Ishikawa (cell line): ENCODE measurements at regions not wholly inside any gene's neighbourhood (a gene's known extent, or its start where the extent isn't known, plus 50 kb on each side); places are given as distances from the start of the nearest gene placed in this dataset.

Experiments used
- CEBPB ChIP-seq: IDR thresholded peaks from 2 replicates; pipeline ENCODE4 v1.6.1; 2012
- CREB1 ChIP-seq: IDR thresholded peaks from 2 replicates; pipeline ENCODE4 v1.6.1; 2012; ENCODE audit warnings: low read depth
- EGR1 ChIP-seq: IDR thresholded peaks from 2 replicates; pipeline ENCODE4 v1.6.1; 2012
- EP300 ChIP-seq: IDR thresholded peaks from 2 replicates; pipeline ENCODE4 v1.6.1; 2012; ENCODE audit warnings: borderline replicate concordance
- FOXM1 ChIP-seq: IDR thresholded peaks from 2 replicates; pipeline ENCODE4 v1.6.1; 2012; ENCODE audit warnings: low read depth, borderline replicate concordance
- MAX ChIP-seq: IDR thresholded peaks from 2 replicates; pipeline ENCODE4 v1.6.1; 2012
- NFIC ChIP-seq: IDR thresholded peaks from 2 replicates; pipeline ENCODE4 v1.6.1; 2012
- RAD21 ChIP-seq: IDR thresholded peaks from 2 replicates; pipeline ENCODE4 v1.6.1; 2012; ENCODE audit warnings: low read depth
- REST ChIP-seq: IDR thresholded peaks from 2 replicates; pipeline ENCODE4 v1.6.1; 2012; ENCODE audit warnings: low read depth, mild to moderate bottlenecking
- TAF1 ChIP-seq: IDR thresholded peaks from 2 replicates; pipeline ENCODE4 v1.6.1; 2012; ENCODE audit warnings: low read depth, mild to moderate bottlenecking
- TCF12 ChIP-seq: IDR thresholded peaks from 2 replicates; pipeline ENCODE4 v1.6.1; 2012; ENCODE audit warnings: low read depth
- TEAD4 ChIP-seq: IDR thresholded peaks from 2 replicates; pipeline ENCODE4 v1.6.1; 2012
- USF1 ChIP-seq: IDR thresholded peaks from 2 replicates; pipeline ENCODE4 v1.6.1; 2012
- YY1 ChIP-seq: IDR thresholded peaks from 2 replicates; pipeline ENCODE4 v1.6.1; 2012; ENCODE audit warnings: low read depth
- ZBTB7A ChIP-seq: IDR thresholded peaks from 2 replicates; pipeline ENCODE4 v1.6.1; 2012; ENCODE audit warnings: low read depth

- TF ChIP-seq TCF12 (no peak), RAD21 (no peak), ZBTB7A (no peak), NFIC (no peak), CEBPB (no peak), EGR1 (no peak), CREB1 (no peak), EP300 (no peak), FOXM1 (no peak), REST (no peak), USF1 (no peak), TEAD4 (no peak), YY1 (no peak), MAX (no peak), TAF1 (no peak)
Measured at GRCh38 chr1:184237588-184237987, 149.2 kb upstream of the C1orf21 start.

GRCh38 chr1:184241446-184241845, 145.4 kb upstream of the C1orf21 start:
- TF ChIP-seq MAX, result no peak
- no peak for TF ChIP-seq TAF1
- TF ChIP-seq NFIC, result no peak
- TF ChIP-seq EP300, result no peak
- TF ChIP-seq CEBPB, result no peak
- TF ChIP-seq TCF12, result no peak
- TF ChIP-seq YY1, result no peak
- TF ChIP-seq REST, result no peak
- no peak for TF ChIP-seq USF1
- TF ChIP-seq CREB1, result no peak
- no peak for TF ChIP-seq FOXM1
- TF ChIP-seq TEAD4, result no peak
- TF ChIP-seq RAD21, result no peak
- TF ChIP-seq EGR1, result no peak
- no peak for TF ChIP-seq ZBTB7A

- no peak for TF ChIP-seq CEBPB
- peak; percentile 25; the same call in 1 of the 2 replicates for TF ChIP-seq RAD21
Measured at GRCh38 chr1:184242507-184242943, 144.3 kb upstream of the C1orf21 start.

- TF ChIP-seq CREB1 (no peak), MAX (no peak)
Measured at GRCh38 chr1:184244962-184245361, 141.9 kb upstream of the C1orf21 start.

DNA sequence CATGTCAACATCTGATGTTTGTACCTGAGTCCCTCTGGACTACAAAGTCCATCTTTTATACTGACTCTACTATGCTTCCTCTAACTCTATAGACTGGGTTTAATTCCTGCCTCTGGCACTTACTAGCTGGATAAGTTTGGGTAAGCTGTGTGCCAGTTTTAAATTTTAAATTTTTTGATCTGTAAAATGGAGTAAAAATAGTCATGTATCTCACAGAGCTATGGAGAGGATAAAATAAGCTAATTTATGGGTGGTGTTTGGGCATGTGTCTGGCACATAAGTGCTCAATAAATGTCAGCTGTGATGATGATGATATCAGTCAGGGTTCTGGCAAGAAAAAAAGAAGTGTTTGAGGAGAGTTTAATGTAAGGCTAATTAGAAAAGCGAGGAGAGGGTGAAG, 139.2 kb upstream of the C1orf21 start:
- TF ChIP-seq YY1 (no peak), TCF12 (no peak), FOXM1 (no peak), EGR1 (no peak), MAX (no peak), REST (no peak), RAD21 (no peak), ZBTB7A (no peak), USF1 (no peak), CREB1 (no peak), NFIC (no peak), TEAD4 (no peak), EP300 (no peak), CEBPB (no peak), TAF1 (no peak)
